HepG2 (cell line): ENCODE measurements at regions not wholly inside any gene's neighbourhood (a gene's known extent, or its start where the extent isn't known, plus 50 kb on each side); places are given as distances from the start of the nearest gene placed in this dataset.

Source experiments
- ATAC-seq: fragments of 200-7000 bp; cut with Tn5 transposase; 3 replicates; pipeline ENCODE4 v1.9.1; 2020; ENCODE audit warnings: mild to moderate bottlenecking, moderate library complexity
- BruUV-seq: library from RNA; stranded (reverse); fragments of 400-500 nt; replicated peaks from 2 replicates; lab custom pipeline; 2021; lab: Mats Ljungman, UMichigan
- CTCF ChIA-PET: fragments of 300-600 bp; formaldehyde crosslinking; extraction: SDS; loops from one replicate; lab custom pipeline; 2021; ENCODE audit warnings: low total read pairs, inconsistent platforms, low intra/inter-chr PET ratio; lab: Yijun Ruan, JAX
- POLR2A ChIA-PET: fragments of 350-600 bp; sonication (Branson Sonifier 250); formaldehyde crosslinking; loops from one replicate; lab custom pipeline; 2020; ENCODE audit warnings: antibody characterized with exemption, inconsistent platforms; lab: Yijun Ruan, JAX
- DNase-seq: peaks from one replicate; pipeline ENCODE4 v3.0.0-alpha.2; 2015; ENCODE audit warnings: low spot score
- FAIRE-seq: peaks from 3 replicates; lab custom pipeline; 2011; peaks lifted over from hg19 to GRCh38; lab: Jason Lieb, UNC
- H2AFZ ChIP-seq: one replicate; pipeline ENCODE4 v1.6.1; 2011; ENCODE audit warnings: low read length, inconsistent platforms
- H3K27ac ChIP-seq: fragments of 300-600 bp; 3 replicates; pipeline ENCODE4 v1.8.0; 2011; ENCODE audit warnings: mixed run types, mild to moderate bottlenecking, mixed read lengths, low read length, inconsistent platforms; ENCODE audit not compliant: insufficient read depth; ENCODE audit errors: extremely low read length
- H3K27me3 ChIP-seq, 2 experiments: fragments of 200-600 bp in 1 of 2; 2 replicates in 1 of 2; 3 replicates in 1 of 2; pipeline versions ENCODE4 v1.6.0 to v1.8.0; 2011; ENCODE audit warnings: low read length in 2 of 2, mild to moderate bottlenecking in 2 of 2, moderate library complexity in 2 of 2, inconsistent platforms in 1 of 2; ENCODE audit not compliant: insufficient read depth in 2 of 2, control insufficient read depth in 1 of 2
- H3K36me3 ChIP-seq, 2 experiments: fragments of 200-600 bp in 1 of 2; replicated peaks in 1 of 2; 2 replicates in 1 of 2; 3 replicates in 1 of 2; pipeline versions ENCODE4 v1.5.1 to v1.8.0; 2011; ENCODE audit warnings: low read length in 2 of 2, inconsistent platforms in 1 of 2; ENCODE audit not compliant: insufficient read depth in 2 of 2, control insufficient read depth in 1 of 2
- H3K4me1 ChIP-seq: 2 replicates; pipeline ENCODE4 v1.5.1; 2012; ENCODE audit warnings: low read length, inconsistent platforms; ENCODE audit not compliant: insufficient read depth
- H3K4me2 ChIP-seq: 2 replicates; pipeline ENCODE4 v1.6.0; 2011; ENCODE audit warnings: low read depth, low read length, inconsistent platforms
- H3K4me3 ChIP-seq, 3 experiments: fragments of 200-600 bp in 1 of 3; sonication (generic), shearing (Covaris generic) in 1 of 3; replicated peaks in 1 of 3; 2 replicates each; pipeline ENCODE4 v1.5.1; 2011 to 2016; ENCODE audit warnings: low read length in 3 of 3, inconsistent platforms in 2 of 3, low read depth in 2 of 3, mild to moderate bottlenecking in 2 of 3, control low read depth in 1 of 3, mixed read lengths in 1 of 3; ENCODE audit not compliant: insufficient read depth in 1 of 3
- H3K79me2 ChIP-seq: one replicate; pipeline ENCODE4 v1.6.1; 2011; ENCODE audit warnings: low read length, inconsistent platforms; ENCODE audit not compliant: insufficient read depth
- H3K9ac ChIP-seq: 2 replicates; pipeline ENCODE4 v1.6.0; 2011; ENCODE audit warnings: mild to moderate bottlenecking, low read depth, low read length, inconsistent platforms; ENCODE audit not compliant: insufficient read depth
- H3K9me3 ChIP-seq: 2 replicates; pipeline ENCODE4 v1.5.1; 2012; ENCODE audit warnings: mild to moderate bottlenecking, low read length
- H4K20me1 ChIP-seq: 2 replicates; pipeline ENCODE4 v1.6.0; 2011; ENCODE audit warnings: inconsistent platforms, mild to moderate bottlenecking, low read length, moderate library complexity; ENCODE audit not compliant: insufficient read depth
- CBX2 ChIP-seq, 2 experiments: fragments of 200-600 bp in 1 of 2; sonication (generic); formaldehyde crosslinking in 1 of 2; IDR thresholded peaks; 2 replicates each; pipeline versions ENCODE4 v1.7.0 to v1.8.1; 2018 to 2022; ENCODE audit warnings: low read depth in 2 of 2, low read length in 1 of 2, mild to moderate bottlenecking in 1 of 2, missing genetic modification reagents in 1 of 2
- CENPBD1 ChIP-seq: sonication (generic); formaldehyde crosslinking; IDR thresholded peaks from 2 replicates; pipeline ENCODE4 v1.8.0; 2022; ENCODE audit warnings: missing genetic modification reagents, low read depth, mild to moderate bottlenecking, borderline replicate concordance
- HNRNPH1 ChIP-seq: fragments of 200-400 bp; formaldehyde crosslinking; optimal IDR thresholded peaks from 2 replicates; pipeline ENCODE3; 2017; ENCODE audit warnings: mild to moderate bottlenecking, low read depth, low read length
- HNRNPLL ChIP-seq: fragments of 200-400 bp; formaldehyde crosslinking; IDR thresholded peaks from 2 replicates; pipeline ENCODE4 v1.6.1; 2017; ENCODE audit warnings: mild to moderate bottlenecking, low read depth, low read length; ENCODE audit not compliant: poor library complexity, severe bottlenecking
- NONO ChIP-seq, 2 experiments: fragments of 450-650 bp in 1 of 2; sonication (generic) in 1 of 2; formaldehyde crosslinking in 1 of 2; IDR thresholded peaks in 1 of 2; conservative IDR thresholded peaks in 1 of 2; 2 replicates each; pipeline versions ENCODE4 v1.6.1 to v1.8.0; 2017 to 2022; ENCODE audit warnings: mild to moderate bottlenecking in 1 of 2, missing genetic modification reagents in 1 of 2, moderate library complexity in 1 of 2
- PAXIP1 ChIP-seq: sonication (generic); formaldehyde crosslinking; conservative IDR thresholded peaks from 2 replicates; pipeline ENCODE4 v1.4.0; 2020; ENCODE audit warnings: mild to moderate bottlenecking, missing genetic modification reagents, moderate library complexity
- SATB2 ChIP-seq: sonication (generic); formaldehyde crosslinking; IDR thresholded peaks from 2 replicates; pipeline ENCODE4 v1.5.0; 2020; ENCODE audit warnings: missing genetic modification reagents
- ZNF337 ChIP-seq: sonication (generic); formaldehyde crosslinking; IDR thresholded peaks from 2 replicates; pipeline ENCODE4 v1.5.1; 2020; ENCODE audit warnings: missing genetic modification reagents, low read depth, mild to moderate bottlenecking, borderline replicate concordance
- ZNF501 ChIP-seq: sonication (generic); formaldehyde crosslinking; IDR thresholded peaks from 2 replicates; pipeline ENCODE4 v1.5.1; 2020; ENCODE audit warnings: mild to moderate bottlenecking, moderate library complexity, missing genetic modification reagents
- ZNF724P ChIP-seq: sonication (generic); formaldehyde crosslinking; IDR thresholded peaks from 2 replicates; pipeline ENCODE4 v1.8.0; 2022; ENCODE audit warnings: missing genetic modification reagents, borderline replicate concordance
- ZNF784 ChIP-seq: sonication (generic); formaldehyde crosslinking; IDR thresholded peaks from 2 replicates; pipeline ENCODE4 v1.5.1; 2020; ENCODE audit warnings: missing genetic modification reagents, mild to moderate bottlenecking, borderline replicate concordance
- ZNF839 ChIP-seq: sonication (generic); formaldehyde crosslinking; IDR thresholded peaks from 2 replicates; pipeline ENCODE4 v1.4.0; 2020; ENCODE audit warnings: missing genetic modification reagents, mild to moderate bottlenecking, borderline replicate concordance
- ZNF883 ChIP-seq: sonication (generic); formaldehyde crosslinking; IDR thresholded peaks from 2 replicates; pipeline ENCODE4 v1.5.1; 2020; ENCODE audit warnings: mild to moderate bottlenecking, missing genetic modification reagents; ENCODE audit errors: not compliant biosample characterization
- WGBS: methylation state at CpG from one replicate; pipeline ENCODE4 v1.1.6; 2017; ENCODE audit warnings: low lambda C conversion rate; 5-methylcytosine and 5-hydroxymethylcytosine counted together
- in situ Hi-C: cut with HindIII; loops from 2 replicates; pipeline ENCODE4 v1.10.0; 2017; ENCODE audit warnings: low pct_unique_long_range_greater_than_20kb; ENCODE audit not compliant: extremely low pct_ligation_motif_present
- intact Hi-C: fragments of 100-400 bp; cut with micrococcal nuclease; formaldehyde crosslinking; loops from one replicate; pipeline ENCODE4 v1.10.0; 2022; ENCODE audit not compliant: unreplicated experiment

GRCh38 chr5:179439181-179439985, 94.1 kb upstream of the ADAMTS2 start:
- Histone ChIP-seq H3K36me3 (no peaks in the 10 kb centered on the region), H3K4me3 (no peak overlapping the region), H3K4me2 (no peak overlapping the region), H4K20me1 (no peaks in the 10 kb centered on the region), H3K27me3 (peaks cover 6 to 47% of the 10 kb centered on the region in 2 experiments; a peak in 4 of 5 replicates), H2AFZ (no peak overlapping the region), H3K27ac (no peak overlapping the region), H3K79me2 (no peaks in the 10 kb centered on the region), H3K9ac (no peak overlapping the region), H3K4me1 (no peaks in the 10 kb centered on the region), H3K9me3 (no peaks in the 10 kb centered on the region)
- BruUV-seq = no TSS peak
- in situ Hi-C loops = no loop called here
- no peak for TF ChIP-seq HNRNPLL
- no peak for TF ChIP-seq CBX2 (IDR thresholded peaks at IDR 0.05; ENCODE audit: low read depth, low read length)
- TF ChIP-seq CBX2 (CRISPR knock-in tag; IDR thresholded peaks at IDR 0.05; ENCODE audit: low read depth) = no peak
- TF ChIP-seq ZNF883 (CRISPR knock-in tag) = no peak
- TF ChIP-seq ZNF839 (CRISPR knock-in tag) = no peak
- no peak for TF ChIP-seq NONO (IDR thresholded peaks at IDR 0.05)
- TF ChIP-seq NONO (CRISPR knock-in tag; conservative IDR thresholded peaks at IDR 0.05) = no peak
- no peak for TF ChIP-seq PAXIP1 (CRISPR knock-in tag)
- TF ChIP-seq SATB2 (CRISPR knock-in tag) = no peak
- TF ChIP-seq ZNF337 (CRISPR knock-in tag) = no peak
- no peak for TF ChIP-seq HNRNPH1
- TF ChIP-seq ZNF784 (CRISPR knock-in tag) = no peak
- TF ChIP-seq ZNF501 (CRISPR knock-in tag) = no peak
- TF ChIP-seq ZNF724P (CRISPR knock-in tag) = no peak
- no peak for TF ChIP-seq CENPBD1 (CRISPR knock-in tag)
- WGBS = 26% methylated on average over 16 of the region's 22 CpGs
- ChIA-PET CTCF (no interaction called here), POLR2A (no interaction called here)
- no peak for FAIRE-seq
- no peak for ATAC-seq
- intact Hi-C loops = no loop called here
- DNase-seq = no peak
